H1 (cell line): ENCODE measurements at regions not wholly inside any gene's neighbourhood (a gene's known extent, or its start where the extent isn't known, plus 50 kb on each side); places are given as distances from the start of the nearest gene placed in this dataset.

Experiments used
- GTF2F1 ChIP-seq: IDR thresholded peaks from 2 replicates; pipeline ENCODE4 v1.6.1; 2012; ENCODE audit warnings: low read depth, low read length, improper control_type of control experiment, borderline replicate concordance
- KDM1A ChIP-seq: fragments of 200-600, 300-600 bp; sonication (generic); IDR thresholded peaks from 2 replicates; pipeline ENCODE4 v1.7.1; 2016; ENCODE audit warnings: mild to moderate bottlenecking, low read length, borderline replicate concordance
- SRF ChIP-seq: IDR thresholded peaks from 2 replicates; pipeline ENCODE4 v1.6.1; 2011; ENCODE audit warnings: mild to moderate bottlenecking, low read depth, low read length, moderate library complexity
- TAF7 ChIP-seq: optimal IDR thresholded peaks from 2 replicates; pipeline ENCODE3; 2011; ENCODE audit warnings: low read depth, mild to moderate bottlenecking, inconsistent platforms, low read length, moderate library complexity, borderline replicate concordance

- TF ChIP-seq KDM1A (no peak), GTF2F1 (no peak), TAF7 (no peak), SRF (no peak)
These were observed 261.5 kb downstream of the FIGN start (continued) for GRCh38 chr2:163474319-163474744.
